DOHH2 (cell line): ENCODE measurements at regions not wholly inside any gene's neighbourhood (a gene's known extent, or its start where the extent isn't known, plus 50 kb on each side); places are given as distances from the start of the nearest gene placed in this dataset.

Experiments
- H3F3A ChIP-seq: fragments of 200-600 bp; sonication (generic), shearing (Covaris generic); 2 replicates; pipeline ENCODE4 v1.6.0; 2016; ENCODE audit warnings: antibody characterized with exemption, mild to moderate bottlenecking; ENCODE audit not compliant: control insufficient read depth, insufficient read depth
- H3K27ac ChIP-seq: fragments of 200-600 bp; sonication (generic); 2 replicates; pipeline ENCODE4 v1.5.1; 2014; ENCODE audit warnings: low read depth, mild to moderate bottlenecking, low read length, moderate library complexity
- H3K27me3 ChIP-seq: fragments of 200-600 bp; sonication (generic); 2 replicates; pipeline ENCODE4 v1.6.1; 2014; ENCODE audit warnings: mild to moderate bottlenecking, low read length, mixed read lengths; ENCODE audit not compliant: control insufficient read depth
- H3K36me3 ChIP-seq: fragments of 200-600 bp; sonication (generic); 2 replicates; pipeline ENCODE4 v1.6.1; 2014; ENCODE audit warnings: mild to moderate bottlenecking, low read length, moderate library complexity, mixed read lengths; ENCODE audit not compliant: control insufficient read depth
- H3K4me1 ChIP-seq: fragments of 200-600 bp; sonication (generic); 2 replicates; pipeline ENCODE4 v1.6.1; 2014; ENCODE audit warnings: mild to moderate bottlenecking, low read length, mixed read lengths; ENCODE audit not compliant: control insufficient read depth
- H3K4me2 ChIP-seq: fragments of 200-600 bp; sonication (generic); 2 replicates; pipeline ENCODE4 v1.6.0; 2014; ENCODE audit warnings: mild to moderate bottlenecking, low read length, moderate library complexity
- H3K4me3 ChIP-seq: fragments of 200-600 bp; sonication (generic); 2 replicates; pipeline ENCODE4 v1.5.1; 2014; ENCODE audit warnings: mild to moderate bottlenecking, low read length, mixed read lengths
- H3K79me2 ChIP-seq: fragments of 200-600 bp; sonication (generic); 2 replicates; pipeline ENCODE4 v1.6.1; 2014; ENCODE audit warnings: mild to moderate bottlenecking, low read length, mixed read lengths; ENCODE audit not compliant: control insufficient read depth
- H3K9me2 ChIP-seq: fragments of 200-600 bp; sonication (generic); replicated peaks from 2 replicates; pipeline ENCODE4 v1.6.1; 2014; ENCODE audit warnings: mild to moderate bottlenecking, low read length, mixed read lengths; ENCODE audit not compliant: control insufficient read depth
- H3K9me3 ChIP-seq: fragments of 200-600 bp; sonication (generic); 2 replicates; pipeline ENCODE4 v1.6.1; 2014; ENCODE audit warnings: antibody characterized with exemption, low read length, mixed read lengths; ENCODE audit not compliant: control insufficient read depth, insufficient read depth
- H4K20me1 ChIP-seq: fragments of 200-600 bp; sonication (generic); 2 replicates; pipeline ENCODE4 v1.6.0; 2014; ENCODE audit warnings: low read depth, mild to moderate bottlenecking, antibody characterized with exemption, low read length, moderate library complexity; ENCODE audit not compliant: control insufficient read depth, insufficient read depth
- EZH2phosphoT487 ChIP-seq: fragments of 200-600 bp; sonication (generic); IDR thresholded peaks from 2 replicates; pipeline ENCODE4 v1.6.1; 2017; ENCODE audit warnings: borderline replicate concordance, mild to moderate bottlenecking, antibody characterized with exemption, low read length, moderate library complexity, mixed read lengths
- TF ChIP-seq, protein P1 (sequence below): fragments of 200-600 bp; sonication (generic); IDR thresholded peaks from one replicate; pipeline ENCODE4 v1.5.1; 2014; ENCODE audit warnings: antibody characterized with exemption, mild to moderate bottlenecking, low read depth, low read length; ENCODE audit not compliant: poor library complexity, severe bottlenecking

DNA sequence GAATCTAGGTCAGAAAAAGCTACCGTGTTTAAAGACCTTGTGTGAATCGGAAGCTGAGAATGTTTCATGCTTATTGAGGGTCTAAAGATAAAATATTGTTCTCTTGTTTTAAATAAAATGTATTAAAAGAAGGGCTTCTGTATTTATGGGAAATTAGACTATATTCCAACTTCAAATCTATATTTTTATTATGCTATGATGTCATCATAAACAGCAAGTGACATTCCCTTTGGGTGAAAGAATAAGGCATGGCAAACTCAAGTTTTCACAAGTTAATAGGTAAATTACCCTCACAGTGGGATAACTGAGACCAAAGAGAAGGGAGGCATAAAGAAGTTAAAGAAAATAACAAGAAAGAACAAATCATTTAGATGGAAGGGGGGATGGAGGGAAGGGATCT is 333.8 kb upstream of the NR5A2 start:
- Histone ChIP-seq H3K36me3 (no peaks in the 10 kb centered on the region), H3K27ac (no peak overlapping the region), H3K9me2 (no peaks in the 10 kb centered on the region), H3K4me2 (no peak overlapping the region), H3K27me3 (peaks cover 10% of the 10 kb centered on the region; the same call in 1 of the 2 replicates), H3K4me3 (no peak overlapping the region), H3K9me3 (no peaks in the 10 kb centered on the region), H3K79me2 (no peaks in the 10 kb centered on the region), H4K20me1 (no peaks in the 10 kb centered on the region), H3F3A (no peaks in the 10 kb centered on the region), H3K4me1 (peaks cover 5% of the 10 kb centered on the region; the same call in 1 of the 2 replicates)
- TF ChIP-seq, protein P1, sequence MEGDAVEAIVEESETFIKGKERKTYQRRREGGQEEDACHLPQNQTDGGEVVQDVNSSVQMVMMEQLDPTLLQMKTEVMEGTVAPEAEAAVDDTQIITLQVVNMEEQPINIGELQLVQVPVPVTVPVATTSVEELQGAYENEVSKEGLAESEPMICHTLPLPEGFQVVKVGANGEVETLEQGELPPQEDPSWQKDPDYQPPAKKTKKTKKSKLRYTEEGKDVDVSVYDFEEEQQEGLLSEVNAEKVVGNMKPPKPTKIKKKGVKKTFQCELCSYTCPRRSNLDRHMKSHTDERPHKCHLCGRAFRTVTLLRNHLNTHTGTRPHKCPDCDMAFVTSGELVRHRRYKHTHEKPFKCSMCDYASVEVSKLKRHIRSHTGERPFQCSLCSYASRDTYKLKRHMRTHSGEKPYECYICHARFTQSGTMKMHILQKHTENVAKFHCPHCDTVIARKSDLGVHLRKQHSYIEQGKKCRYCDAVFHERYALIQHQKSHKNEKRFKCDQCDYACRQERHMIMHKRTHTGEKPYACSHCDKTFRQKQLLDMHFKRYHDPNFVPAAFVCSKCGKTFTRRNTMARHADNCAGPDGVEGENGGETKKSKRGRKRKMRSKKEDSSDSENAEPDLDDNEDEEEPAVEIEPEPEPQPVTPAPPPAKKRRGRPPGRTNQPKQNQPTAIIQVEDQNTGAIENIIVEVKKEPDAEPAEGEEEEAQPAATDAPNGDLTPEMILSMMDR, result no peak
- no peak for TF ChIP-seq EZH2phosphoT487

DNA sequence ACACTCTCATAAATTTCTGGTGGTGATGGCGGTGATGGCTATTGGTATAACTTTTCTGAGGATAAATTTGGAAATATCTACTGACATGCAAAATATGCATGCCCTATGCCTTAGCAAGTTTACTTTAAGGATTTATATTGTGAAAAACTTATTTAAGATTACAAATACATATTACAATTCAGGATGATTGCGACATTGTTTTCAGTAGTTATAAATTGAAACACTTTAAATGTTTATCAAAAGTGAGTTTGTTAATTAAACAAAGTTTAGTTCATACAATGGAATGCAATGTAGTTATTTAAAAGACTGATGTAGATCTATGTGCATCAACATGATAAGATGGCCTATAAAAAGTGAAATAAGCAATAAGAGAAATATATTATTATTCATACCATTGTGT is 331.3 kb upstream of the NR5A2 start:
- Histone ChIP-seq H3K79me2 (no peaks in the 10 kb centered on the region), H4K20me1 (no peaks in the 10 kb centered on the region), H3K9me3 (no peaks in the 10 kb centered on the region), H3K9me2 (no peaks in the 10 kb centered on the region), H3K36me3 (no peaks in the 10 kb centered on the region), H3F3A (no peaks in the 10 kb centered on the region), H3K4me1 (no peaks in the 10 kb centered on the region), H3K27ac (no peak overlapping the region), H3K4me3 (no peak overlapping the region), H3K27me3 (peaks cover 7% of the 10 kb centered on the region; the same call in 1 of the 2 replicates), H3K4me2 (no peak overlapping the region)
- TF ChIP-seq, protein P1, result no peak
- TF ChIP-seq EZH2phosphoT487, result no peak

DNA sequence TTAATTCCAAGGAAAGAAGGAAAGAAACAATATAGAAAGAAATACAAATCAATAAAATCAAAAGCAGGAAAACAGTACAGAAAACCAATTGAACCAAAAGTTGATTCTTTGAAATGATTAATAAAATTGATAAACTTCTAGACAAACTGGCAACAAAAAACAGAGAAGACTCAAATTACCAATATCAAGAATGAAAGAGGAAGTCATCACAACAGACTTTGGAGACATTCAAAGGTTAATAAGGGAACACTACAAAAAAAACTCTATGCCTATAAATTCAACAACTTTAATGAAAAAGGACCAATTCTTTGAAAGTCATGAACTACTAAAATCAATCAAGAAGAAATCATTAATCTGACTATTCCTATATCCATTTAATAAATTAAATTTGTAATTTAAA is 329.3 kb upstream of the NR5A2 start:
- H3F3A ChIP-seq, result no peaks in the 10 kb centered on the region
- H3K9me3 ChIP-seq, result no peaks in the 10 kb centered on the region
- no peaks in the 10 kb centered on the region for H3K4me1 ChIP-seq

More for the DNA sequence above, 329.3 kb upstream of the NR5A2 start:
- H4K20me1 ChIP-seq, result no peaks in the 10 kb centered on the region
- no peaks in the 10 kb centered on the region for H3K9me2 ChIP-seq
- H3K27ac ChIP-seq, result no peak overlapping the region
- no peak overlapping the region for H3K4me3 ChIP-seq
- no peaks in the 10 kb centered on the region for H3K36me3 ChIP-seq
- peaks cover 5% of the 10 kb centered on the region; the same call in 1 of the 2 replicates for H3K27me3 ChIP-seq
- H3K79me2 ChIP-seq, result no peaks in the 10 kb centered on the region
- H3K4me2 ChIP-seq, result no peak overlapping the region
- TF ChIP-seq, protein P1, result no peak
- TF ChIP-seq EZH2phosphoT487, result no peak
